Naive thymus-derived CD4-positive, alpha-beta T cell (primary cell): ENCODE measurements at regions not wholly inside any gene's neighbourhood (a gene's known extent, or its start where the extent isn't known, plus 50 kb on each side); places are given as distances from the start of the nearest gene placed in this dataset.

Experiments
- ATAC-seq: fragments of 150-1000 bp; cut with Tn5 transposase; 2 replicates; pipeline ENCODE4 v1.10.0; 2021; ENCODE audit warnings: mild to moderate bottlenecking, moderate library complexity
- CTCF ChIA-PET: fragments of 350-600 bp; sonication (Branson Sonifier 250); formaldehyde crosslinking; loops from one replicate; lab custom pipeline; 2021; ENCODE audit warnings: antibody characterized with exemption; lab: Charles Lee
- POLR2A ChIA-PET: fragments of 350-600 bp; sonication (Branson Sonifier 250); formaldehyde crosslinking; loops from one replicate; lab custom pipeline; 2021; ENCODE audit warnings: antibody characterized with exemption, inconsistent platforms; lab: Charles Lee
- DNase-seq, 9 donors: peaks; one replicate each; pipeline versions ENCODE4 v3.0.0 to v3.0.0-alpha.2; 2020 to 2022; ENCODE audit warnings: mixed read lengths in 1 of 9
- H3K27ac ChIP-seq: one replicate; pipeline ENCODE4 v1.7.0; 2013; ENCODE audit warnings: mild to moderate bottlenecking, low read depth, low read length, moderate library complexity
- H3K27me3 ChIP-seq, 2 donors: one replicate each; pipeline ENCODE4 v1.7.0; 2013; ENCODE audit warnings: low read length in 2 of 2, mild to moderate bottlenecking in 2 of 2, moderate library complexity in 2 of 2; ENCODE audit not compliant: control insufficient read depth in 2 of 2, insufficient read depth in 2 of 2
- H3K36me3 ChIP-seq, 3 experiments: 1 replicate in 2 of 3; 2 replicates in 1 of 3; pipeline ENCODE4 v1.7.0; 2013; ENCODE audit warnings: low read length in 3 of 3, mild to moderate bottlenecking in 3 of 3, moderate library complexity in 1 of 3; ENCODE audit not compliant: insufficient read depth in 3 of 3, control insufficient read depth in 2 of 3
- H3K4me1 ChIP-seq, 2 donors: one replicate each; pipeline ENCODE4 v1.7.0; 2013; ENCODE audit warnings: low read length in 2 of 2, mild to moderate bottlenecking in 2 of 2, moderate library complexity in 1 of 2; ENCODE audit not compliant: control insufficient read depth in 2 of 2, insufficient read depth in 2 of 2
- H3K4me3 ChIP-seq: 2 replicates; pipeline ENCODE4 v1.7.0; 2013; ENCODE audit warnings: mild to moderate bottlenecking, low read length
- H3K9me3 ChIP-seq, 3 experiments: 1 replicate in 2 of 3; 2 replicates in 1 of 3; pipeline ENCODE4 v1.7.0; 2013; ENCODE audit warnings: low read length in 3 of 3; ENCODE audit not compliant: control insufficient read depth in 2 of 3
- H3K27ac Mint-ChIP-seq, 9 donors: one replicate each; pipeline ENCODE4 v1.8.0; 2020 to 2022; ENCODE audit warnings: mixed read lengths in 9 of 9, mild to moderate bottlenecking in 8 of 9, moderate library complexity in 5 of 9, inconsistent platforms in 2 of 9
- H3K27me3 Mint-ChIP-seq, 5 donors: one replicate each; pipeline ENCODE4 v1.8.0; 2021 to 2022; ENCODE audit warnings: mixed read lengths in 5 of 5, mild to moderate bottlenecking in 1 of 5
- H3K36me3 Mint-ChIP-seq, 5 donors: one replicate each; pipeline ENCODE4 v1.8.0; 2020 to 2022; ENCODE audit warnings: mixed read lengths in 5 of 5, mild to moderate bottlenecking in 3 of 5, inconsistent platforms in 1 of 5
- H3K4me1 Mint-ChIP-seq, 7 donors: one replicate each; pipeline ENCODE4 v1.8.0; 2020 to 2022; ENCODE audit warnings: mixed read lengths in 7 of 7, mild to moderate bottlenecking in 3 of 7, inconsistent platforms in 1 of 7
- H3K4me3 Mint-ChIP-seq, 10 donors: one replicate each; pipeline ENCODE4 v1.8.0; 2020 to 2022; ENCODE audit warnings: mild to moderate bottlenecking in 10 of 10, mixed read lengths in 10 of 10, moderate library complexity in 6 of 10, inconsistent platforms in 2 of 10
- H3K9me3 Mint-ChIP-seq, 11 donors: one replicate each; pipeline ENCODE4 v1.8.0; 2020 to 2022; ENCODE audit warnings: mixed read lengths in 11 of 11, mild to moderate bottlenecking in 4 of 11, inconsistent platforms in 1 of 11, moderate library complexity in 1 of 11
- intact Hi-C, 2 donors: fragments of 100-400 bp; cut with micrococcal nuclease; formaldehyde crosslinking; loops; one replicate each; pipeline ENCODE4 v1.15.1; 2023

DNA sequence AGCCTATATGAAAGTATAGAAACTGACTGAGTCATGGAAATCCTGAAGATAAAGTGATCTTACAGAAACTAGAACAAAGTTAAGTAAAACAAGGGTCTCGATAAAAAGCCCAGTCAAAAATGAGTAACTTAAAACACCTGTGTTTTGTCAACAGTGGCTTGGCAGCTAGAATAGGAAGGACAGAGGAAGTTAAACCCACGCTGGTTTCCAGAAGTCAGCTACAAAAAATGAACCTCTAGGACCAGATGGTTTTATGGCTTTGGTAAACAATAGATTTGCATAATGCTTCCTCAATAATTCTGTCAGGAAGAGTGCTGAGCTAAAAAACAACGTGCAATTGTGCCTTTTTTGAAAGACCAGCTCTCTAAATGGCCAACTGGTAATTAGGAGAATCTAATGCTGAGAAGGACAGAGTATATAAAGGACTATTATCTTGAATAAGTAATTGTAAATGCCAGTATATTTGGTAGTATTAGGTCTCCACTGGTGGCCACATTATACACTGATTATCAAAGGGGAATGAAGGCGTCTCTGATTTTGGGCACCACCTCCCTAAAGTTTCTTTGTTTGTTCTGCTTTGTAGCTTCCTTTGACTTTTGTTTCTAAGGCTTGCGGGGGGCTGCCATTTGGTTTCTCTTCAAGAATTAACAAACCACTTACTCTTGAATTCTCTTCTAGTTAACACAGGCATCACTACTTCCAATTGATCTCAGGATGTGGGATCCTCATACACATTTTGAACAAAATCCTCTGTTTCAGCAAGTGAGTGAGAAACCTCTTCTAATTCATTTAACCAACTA, 72.2 kb upstream of the PPP3CA start:
- H3K4me3 Mint-ChIP-seq = peak overlapping the region in 6 of 10 donors; percentile 1 to 70 (median 12)
- POLR2A ChIA-PET = no interaction called here
- intact Hi-C loops = loop anchor here (2.0 to 10.0 kb wide), 9 partner anchors 92 to 1472 kb away; partner anchors contain the start of genes DNAJB14 (in 1 of the 2) and SLC39A8 (in 1 of the 2)

DNA sequence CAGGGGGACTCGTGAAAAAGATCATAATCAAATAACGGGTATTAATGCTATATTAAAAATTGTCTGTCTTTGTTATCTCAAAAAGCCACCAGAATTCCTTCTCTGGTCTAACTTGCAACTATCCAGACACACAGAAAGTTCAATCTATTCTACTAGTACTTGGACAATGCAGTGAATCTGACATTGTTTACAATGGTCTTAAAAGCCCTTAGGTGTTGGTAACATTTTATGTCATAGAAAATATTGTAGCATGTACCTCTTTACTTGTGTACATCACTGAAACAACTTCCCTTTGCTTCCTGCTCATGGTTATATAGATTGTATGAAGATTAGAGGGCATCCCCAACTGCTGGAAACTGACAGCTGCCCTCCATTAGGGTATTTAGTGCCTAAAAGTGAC, 71.1 kb upstream of the PPP3CA start:
- no peak overlapping the region for H3K27ac ChIP-seq
- intact Hi-C loops = loop anchor here (1.0 to 10.0 kb wide), 12 partner anchors 18 to 1471 kb away; partner anchors contain the start of genes PPP3CA (in 2 of the 2), DNAJB14 (in 1 of the 2) and SLC39A8 (in 1 of the 2)
- peaks cover 0 to 16% of the 10 kb centered on the region in 2 donors for H3K27me3 ChIP-seq
- H3K4me1 ChIP-seq = peaks cover 33 to 36% of the 10 kb centered on the region in 2 donors
- Mint-ChIP-seq H3K36me3 (peaks cover 0 to 10% (median 0%) of the 10 kb centered on the region in 5 donors), H3K9me3 (peaks cover 0 to 6% (median 0%) of the 10 kb centered on the region in 11 donors), H3K27ac (peak overlapping the region in 1 of 9 donors; percentile 82), H3K27me3 (peaks cover 31 to 59% (median 41%) of the 10 kb centered on the region in 5 donors), H3K4me1 (peaks cover 26 to 54% (median 41%) of the 10 kb centered on the region in 7 donors), H3K4me3 (peak overlapping the region; percentile 42 to 79 (median 64))
- ChIA-PET POLR2A (no interaction called here), CTCF (interaction anchor here (1.4 kb wide), 1 partner anchor 71 kb away, joined by 5 read pairs; the partner anchor contains the start of gene PPP3CA)
- DNase-seq (no peak), ATAC-seq (no peak)
- peak overlapping the region; percentile 2 for H3K4me3 ChIP-seq
- H3K36me3 ChIP-seq = no peaks in the 10 kb centered on the region
- peaks cover 0 to 7% (median 0%) of the 10 kb centered on the region in 3 experiments for H3K9me3 ChIP-seq

More for the DNA sequence above, 72.2 kb upstream of the PPP3CA start:
- Histone ChIP-seq H3K4me1 (peaks cover 33 to 36% of the 10 kb centered on the region in 2 donors), H3K36me3 (no peaks in the 10 kb centered on the region), H3K27me3 (peaks cover 0 to 11% of the 10 kb centered on the region in 2 donors), H3K27ac (no peak overlapping the region), H3K4me3 (no peak overlapping the region), H3K9me3 (peaks cover 0 to 7% (median 0%) of the 10 kb centered on the region in 3 experiments)
- no peak for ATAC-seq
- H3K36me3 Mint-ChIP-seq = peaks cover 0 to 11% (median 0%) of the 10 kb centered on the region in 5 donors
- peaks cover 32 to 62% (median 41%) of the 10 kb centered on the region in 5 donors for H3K27me3 Mint-ChIP-seq
- H3K27ac Mint-ChIP-seq = peak overlapping the region in 2 of 9 donors; percentile 41 to 65
- peaks cover 26 to 53% (median 39%) of the 10 kb centered on the region in 7 donors for H3K4me1 Mint-ChIP-seq
- peaks cover 0 to 9% (median 0%) of the 10 kb centered on the region in 11 donors for H3K9me3 Mint-ChIP-seq
- DNase-seq = peak in 5 of 9 donors; percentile 7 to 26 (median 24)
- CTCF ChIA-PET = interaction anchor here (0.5 to 0.6 kb wide), 2 partner anchors 58 to 140 kb away, joined by 3 to 4 read pairs; no protein-coding TSS in a partner anchor

GRCh38 chr4:101418055-101418454, 70.7 kb upstream of the PPP3CA start:
- H3K27me3 Mint-ChIP-seq = peaks cover 32 to 59% (median 42%) of the 10 kb centered on the region in 5 donors
- Histone ChIP-seq H3K27me3 (peaks cover 0 to 16% of the 10 kb centered on the region in 2 donors), H3K4me3 (peak overlapping the region; percentile 2), H3K4me1 (peaks cover 33 to 36% of the 10 kb centered on the region in 2 donors), H3K27ac (no peak overlapping the region), H3K36me3 (no peaks in the 10 kb centered on the region), H3K9me3 (peaks cover 0 to 7% (median 0%) of the 10 kb centered on the region in 3 experiments)
- ATAC-seq = peak; percentile 90
- peak overlapping the region; percentile 42 to 79 (median 64) for H3K4me3 Mint-ChIP-seq
- peaks cover 0 to 10% (median 0%) of the 10 kb centered on the region in 5 donors for H3K36me3 Mint-ChIP-seq
- CTCF ChIA-PET = interaction anchor here (0.6 to 1.4 kb wide), 2 partner anchors 70 to 91 kb away, joined by 3 to 5 read pairs; partner anchors contain the start of gene PPP3CA
- intact Hi-C loops = loop anchor here (1.0 to 10.0 kb wide), 12 partner anchors 18 to 1471 kb away; partner anchors contain the start of genes PPP3CA (in 2 of the 2), DNAJB14 (in 1 of the 2) and SLC39A8 (in 1 of the 2)
- H3K4me1 Mint-ChIP-seq = peaks cover 26 to 54% (median 41%) of the 10 kb centered on the region in 7 donors
- POLR2A ChIA-PET = no interaction called here
- peaks cover 0 to 8% (median 0%) of the 10 kb centered on the region in 11 donors for H3K9me3 Mint-ChIP-seq
- peak overlapping the region in 4 of 9 donors; percentile 1 to 82 (median 44) for H3K27ac Mint-ChIP-seq
- peak in 8 of 9 donors; percentile 40 to 78 (median 70) for DNase-seq

DNA sequence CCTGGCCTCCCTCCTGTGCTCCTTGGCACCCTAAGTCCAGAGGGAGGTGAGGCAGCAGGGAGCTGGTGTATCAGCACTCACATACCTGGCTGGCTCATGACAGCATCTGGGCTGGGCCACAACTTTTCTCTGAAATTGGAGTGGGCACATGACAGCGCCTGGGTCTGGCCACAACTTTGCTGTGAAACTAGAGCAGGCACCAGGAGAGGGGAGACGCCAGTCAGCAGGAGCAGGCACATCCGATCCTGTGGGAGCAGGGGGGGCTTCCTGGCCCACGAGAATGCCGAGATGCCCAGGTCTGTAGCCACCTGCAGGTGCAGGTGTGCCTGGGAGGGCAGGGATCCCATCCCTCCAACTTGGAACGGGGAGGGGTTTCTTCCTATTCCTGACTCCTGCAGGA, 69.7 kb upstream of the PPP3CA start:
- no peak overlapping the region for H3K27ac Mint-ChIP-seq
- POLR2A ChIA-PET = no interaction called here

GRCh38 chr4:101415962-101416361, 68.6 kb upstream of the PPP3CA start:
- ChIA-PET POLR2A (no interaction called here), CTCF (interaction anchor here (0.6 kb wide), 1 partner anchor 73 kb away, joined by 3 read pairs; no protein-coding TSS in a partner anchor)
- Histone ChIP-seq H3K27ac (no peak overlapping the region), H3K27me3 (peaks cover 0 to 16% of the 10 kb centered on the region in 2 donors), H3K4me3 (no peak overlapping the region), H3K4me1 (peaks cover 33 to 36% of the 10 kb centered on the region in 2 donors), H3K36me3 (no peaks in the 10 kb centered on the region), H3K9me3 (peaks cover 0 to 7% (median 0%) of the 10 kb centered on the region in 3 experiments)
- ATAC-seq = no peak
- no peak for DNase-seq
- Mint-ChIP-seq H3K27me3 (peaks cover 39 to 76% (median 50%) of the 10 kb centered on the region in 5 donors), H3K4me1 (peaks cover 26 to 58% (median 43%) of the 10 kb centered on the region in 7 donors), H3K9me3 (peaks cover 0 to 11% (median 0%) of the 10 kb centered on the region in 11 donors), H3K36me3 (peaks cover 0 to 10% (median 0%) of the 10 kb centered on the region in 5 donors), H3K27ac (no peak overlapping the region), H3K4me3 (no peak overlapping the region)
- intact Hi-C loops = loop anchor here (5.0 to 10.0 kb wide), 7 partner anchors 89 to 1469 kb away; partner anchors contain the start of genes DNAJB14 (in 1 of the 2) and SLC39A8 (in 1 of the 2)

More for the DNA sequence above, 69.7 kb upstream of the PPP3CA start:
- ATAC-seq (no peak), DNase-seq (no peak)
- peaks cover 0 to 11% (median 0%) of the 10 kb centered on the region in 11 donors for H3K9me3 Mint-ChIP-seq
- H3K4me3 Mint-ChIP-seq = peak overlapping the region in 2 of 10 donors; percentile 23 to 27
- Histone ChIP-seq H3K4me3 (no peak overlapping the region), H3K27ac (no peak overlapping the region), H3K36me3 (no peaks in the 10 kb centered on the region), H3K27me3 (peaks cover 0 to 16% of the 10 kb centered on the region in 2 donors), H3K9me3 (peaks cover 0 to 7% (median 0%) of the 10 kb centered on the region in 3 experiments), H3K4me1 (peaks cover 33 to 36% of the 10 kb centered on the region in 2 donors)
- intact Hi-C loops = loop anchor here (5.0 to 10.0 kb wide), 7 partner anchors 90 to 1470 kb away; partner anchors contain the start of genes DNAJB14 (in 1 of the 2) and SLC39A8 (in 1 of the 2)
- CTCF ChIA-PET = interaction anchor here (1.4 kb wide), 1 partner anchor 69 kb away, joined by 5 read pairs; the partner anchor contains the start of gene PPP3CA
- peaks cover 0 to 10% (median 0%) of the 10 kb centered on the region in 5 donors for H3K36me3 Mint-ChIP-seq
- H3K27me3 Mint-ChIP-seq = peaks cover 39 to 68% (median 44%) of the 10 kb centered on the region in 5 donors
- H3K4me1 Mint-ChIP-seq = peaks cover 26 to 54% (median 41%) of the 10 kb centered on the region in 7 donors
